Sigmoid colon (tissue), 6 donors: ENCODE measurements at regions not wholly inside any gene's neighbourhood (a gene's known extent, or its start where the extent isn't known, plus 50 kb on each side); places are given as distances from the start of the nearest gene placed in this dataset.

Experiments used
- DNase-seq: peaks from one replicate; pipeline ENCODE4 v3.0.0-alpha.2; 2019
- H3K27ac ChIP-seq, 4 donors: fragments of 200-600 bp; sonication (generic); one replicate each; pipeline ENCODE4 v1.5.1; 2016 to 2019; ENCODE audit warnings: mild to moderate bottlenecking in 1 of 4
- H3K27me3 ChIP-seq, 3 donors: fragments of 200-600 bp; sonication (generic); one replicate each; pipeline ENCODE4 v1.5.1; 2019; ENCODE audit warnings: mild to moderate bottlenecking in 1 of 3
- H3K36me3 ChIP-seq, 4 donors: fragments of 200-600 bp; sonication (generic); one replicate each; pipeline ENCODE4 v1.5.1; 2016 to 2019
- H3K4me1 ChIP-seq, 4 donors: fragments of 200-600 bp; sonication (generic); one replicate each; pipeline ENCODE4 v1.5.1; 2017 to 2019
- H3K4me3 ChIP-seq, 4 donors: fragments of 200-600 bp; sonication (generic); one replicate each; pipeline ENCODE4 v1.5.1; 2017 to 2019; ENCODE audit warnings: mild to moderate bottlenecking in 2 of 4, moderate library complexity in 1 of 4
- H3K9me3 ChIP-seq, 4 donors: fragments of 200-600 bp in 3 of 4; sonication (generic) in 3 of 4; one replicate each; pipeline versions ENCODE4 v1.5.1 to v1.6.1; 2013 to 2019
- CTCF ChIP-seq, 4 experiments: fragments of 450-650 bp in 3 of 4; fragments of 200-600 bp in 1 of 4; IDR thresholded peaks; one replicate each; pipeline ENCODE4 v1.5.1; 2016 to 2019; ENCODE audit warnings: antibody characterized with exemption in 4 of 4, mild to moderate bottlenecking in 3 of 4, moderate library complexity in 2 of 4
- EP300 ChIP-seq, 4 donors: sonication (generic); formaldehyde crosslinking; IDR thresholded peaks; one replicate each; pipeline ENCODE4 v1.6.1; 2017; ENCODE audit warnings: antibody characterized with exemption in 4 of 4
- POLR2A ChIP-seq, 2 donors: fragments of 450-650 bp; IDR thresholded peaks; one replicate each; pipeline ENCODE4 v1.6.1; 2016; ENCODE audit warnings: antibody characterized with exemption in 2 of 2, mild to moderate bottlenecking in 2 of 2, moderate library complexity in 2 of 2
- POLR2AphosphoS5 ChIP-seq, 4 donors: sonication (generic); formaldehyde crosslinking; IDR thresholded peaks; one replicate each; pipeline ENCODE4 v1.6.1; 2017; ENCODE audit warnings: antibody characterized with exemption in 4 of 4
- WGBS, 2 donors: extraction: QIAGEN DNeasy Blood & Tissue Kit; methylation state at CpG; one replicate each; pipeline ENCODE4 v1.1.7; 2013; 5-methylcytosine and 5-hydroxymethylcytosine counted together
- intact Hi-C: fragments of 100-400 bp; cut with DNase I; formaldehyde crosslinking; loops from one replicate; pipeline ENCODE4 v1.15.1; 2023
- donor health status: healthy with polysubstance abuse.
- donor health status: healthy.

- TF ChIP-seq POLR2AphosphoS5 (IDR thresholded peaks at IDR 0.05) (peak; percentile 20 to 60 (median 46)), CTCF (IDR thresholded peaks at IDR 0.05) (no peak)
- no peak overlapping the region for H3K4me3 ChIP-seq
- no peaks in the 10 kb centered on the region for H3K9me3 ChIP-seq
- no peaks in the 10 kb centered on the region for H3K36me3 ChIP-seq
- peak; percentile 81 for DNase-seq
- H3K27ac ChIP-seq, result peak overlapping the region in 1 of 4 donors; percentile 19
- H3K27me3 ChIP-seq, result no peaks in the 10 kb centered on the region
- intact Hi-C loops, result loop anchor here (10.0 kb wide), 1 partner anchor 101 kb away; no protein-coding TSS in a partner anchor
- peaks cover 0 to 15% (median 12%) of the 10 kb centered on the region in 4 donors for H3K4me1 ChIP-seq
- WGBS, 2 donors, result 54 to 69% methylated on average over 7 of the region's 7 CpGs
Measured at GRCh38 chr3:72123908-72124441, 339.0 kb upstream of the PROK2 start.

GRCh38 chr3:72120806-72121778 is 336.1 kb upstream of the PROK2 start:
- no peak for DNase-seq
- intact Hi-C loops, result loop anchor here (10.0 kb wide), 1 partner anchor 104 kb away; no protein-coding TSS in a partner anchor
- H3K27me3 ChIP-seq, result no peaks in the 10 kb centered on the region
- WGBS, 2 donors, result 73 to 76% methylated on average over 5 of the region's 5 CpGs
- TF ChIP-seq POLR2A (IDR thresholded peaks at IDR 0.05), result no peak
- no peak for TF ChIP-seq POLR2AphosphoS5 (IDR thresholded peaks at IDR 0.05)
- no peak for TF ChIP-seq CTCF (IDR thresholded peaks at IDR 0.05)
- TF ChIP-seq EP300 (IDR thresholded peaks at IDR 0.05), result no peak
- H3K27ac ChIP-seq, result no peak overlapping the region
- no peaks in the 10 kb centered on the region for H3K36me3 ChIP-seq
- peaks cover 0 to 25% (median 13%) of the 10 kb centered on the region in 4 donors for H3K4me1 ChIP-seq
- H3K9me3 ChIP-seq, result no peaks in the 10 kb centered on the region
- H3K4me3 ChIP-seq, result no peak overlapping the region

- no peaks in the 10 kb centered on the region for H3K36me3 ChIP-seq
- no peak for DNase-seq
- no peak overlapping the region for H3K4me3 ChIP-seq
- no peaks in the 10 kb centered on the region for H3K27me3 ChIP-seq
- no peak overlapping the region for H3K27ac ChIP-seq
- intact Hi-C loops, result loop anchor here (10.0 kb wide), 1 partner anchor 105 kb away; no protein-coding TSS in a partner anchor
- H3K9me3 ChIP-seq, result no peaks in the 10 kb centered on the region
- WGBS, 2 donors, result 96 to 98% methylated on average over 4 of the region's 4 CpGs
- no peak for TF ChIP-seq POLR2AphosphoS5 (IDR thresholded peaks at IDR 0.05)
- TF ChIP-seq EP300 (IDR thresholded peaks at IDR 0.05), result no peak
- TF ChIP-seq CTCF (IDR thresholded peaks at IDR 0.05), result no peak
- no peak for TF ChIP-seq POLR2A (IDR thresholded peaks at IDR 0.05)
- peaks cover 0 to 25% (median 15%) of the 10 kb centered on the region in 4 donors for H3K4me1 ChIP-seq
Measured at GRCh38 chr3:72120039-72120438, 335.1 kb upstream of the PROK2 start.

- DNase-seq, result no peak
- H3K4me3 ChIP-seq, result no peak overlapping the region
- intact Hi-C loops, result no loop called here
- H3K27ac ChIP-seq, result no peak overlapping the region
- no peaks in the 10 kb centered on the region for H3K9me3 ChIP-seq
- H3K27me3 ChIP-seq, result no peaks in the 10 kb centered on the region
- H3K36me3 ChIP-seq, result no peaks in the 10 kb centered on the region
- peaks cover 0 to 31% (median 20%) of the 10 kb centered on the region in 4 donors for H3K4me1 ChIP-seq
- no peak for TF ChIP-seq POLR2AphosphoS5 (IDR thresholded peaks at IDR 0.05)
- no peak for TF ChIP-seq CTCF (IDR thresholded peaks at IDR 0.05)
- no peak for TF ChIP-seq EP300 (IDR thresholded peaks at IDR 0.05)
- no peak for TF ChIP-seq POLR2A (IDR thresholded peaks at IDR 0.05)
Measured at GRCh38 chr3:72118628-72119027, 333.7 kb upstream of the PROK2 start.
